HG03103 (cell line): ENCODE measurements at regions not wholly inside any gene's neighbourhood (a gene's known extent, or its start where the extent isn't known, plus 50 kb on each side); places are given as distances from the start of the nearest gene placed in this dataset.

ENCODE experiments used
- ATAC-seq: cut with Tn5 transposase; IDR thresholded peaks from one replicate; pipeline ENCODE4 v1.9.1; 2021; ENCODE audit warnings: low read depth; ENCODE audit not compliant: unreplicated experiment

DNA sequence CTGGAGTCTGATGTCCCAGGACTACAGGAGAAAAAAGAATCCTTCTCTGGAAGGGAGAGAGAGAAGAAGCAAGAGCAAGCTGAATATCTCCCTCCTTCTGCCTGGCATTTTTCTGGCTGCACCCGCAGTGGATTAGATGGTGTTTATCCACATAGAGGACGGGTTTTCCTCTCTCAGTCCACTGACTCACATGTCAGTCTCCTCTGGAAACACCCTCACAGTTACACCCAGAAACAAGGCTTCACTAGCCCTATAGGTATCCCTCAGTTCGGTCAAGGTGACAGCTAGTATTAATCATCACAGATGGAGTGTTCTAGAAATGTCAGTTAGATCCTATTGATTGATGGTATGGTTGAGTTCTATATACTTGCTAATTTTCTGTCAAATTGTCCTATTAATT, 87.9 kb downstream of the RHOU start:
- no peak for ATAC-seq

DNA sequence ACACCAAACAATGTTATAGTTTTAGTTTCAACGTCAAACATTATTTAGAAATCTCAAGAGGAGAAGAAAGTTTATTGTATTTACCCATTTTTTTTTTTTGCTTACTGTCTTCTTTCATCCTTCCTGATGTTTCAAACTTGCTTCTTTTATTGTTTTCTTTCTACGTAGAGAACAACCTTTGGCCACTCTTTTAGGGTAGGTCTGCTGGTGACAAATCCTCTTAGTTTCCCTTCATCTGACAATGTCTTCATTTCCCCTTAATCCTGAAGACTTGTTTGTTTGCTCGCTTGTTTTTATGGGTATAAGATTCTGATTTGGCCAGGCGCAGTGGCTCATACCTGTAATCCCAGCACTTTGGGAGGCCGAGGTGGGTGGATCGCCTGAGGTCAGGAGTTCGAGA, 89.1 kb downstream of the RHOU start:
- ATAC-seq: no peak

DNA sequence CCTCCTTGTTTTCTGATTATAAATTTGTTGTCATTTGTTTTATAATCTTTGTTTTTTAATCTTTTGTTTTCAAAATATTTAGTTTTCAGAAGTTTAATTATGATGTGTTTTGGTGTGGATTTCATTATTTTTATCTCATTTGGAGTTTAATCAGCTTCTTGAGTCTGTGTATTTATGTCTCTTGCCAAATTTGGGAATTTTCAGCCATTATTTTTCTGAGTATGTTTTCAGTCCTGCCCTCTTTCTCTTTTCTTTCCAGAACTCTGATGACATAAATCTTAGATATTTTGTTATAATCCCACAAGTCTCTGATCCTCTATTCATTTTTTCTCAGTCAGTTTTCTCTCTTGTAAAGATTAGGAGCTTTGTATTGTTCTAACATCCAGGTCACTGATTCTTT, 89.8 kb downstream of the RHOU start:
- no peak for ATAC-seq

- no peak for ATAC-seq
Measured at GRCh38 chr1:228825840-228826484, 90.7 kb downstream of the RHOU start.

GRCh38 chr1:228827019-228827418, 91.7 kb downstream of the RHOU start:
- ATAC-seq: no peak

- ATAC-seq: no peak
Measured at GRCh38 chr1:228828151-228828550, 92.9 kb downstream of the RHOU start.

GRCh38 chr1:228830185-228830953, 95.1 kb downstream of the RHOU start:
- no peak for ATAC-seq

GRCh38 chr1:228830954-228831481, 95.7 kb downstream of the RHOU start:
- ATAC-seq: peak; percentile 84

DNA sequence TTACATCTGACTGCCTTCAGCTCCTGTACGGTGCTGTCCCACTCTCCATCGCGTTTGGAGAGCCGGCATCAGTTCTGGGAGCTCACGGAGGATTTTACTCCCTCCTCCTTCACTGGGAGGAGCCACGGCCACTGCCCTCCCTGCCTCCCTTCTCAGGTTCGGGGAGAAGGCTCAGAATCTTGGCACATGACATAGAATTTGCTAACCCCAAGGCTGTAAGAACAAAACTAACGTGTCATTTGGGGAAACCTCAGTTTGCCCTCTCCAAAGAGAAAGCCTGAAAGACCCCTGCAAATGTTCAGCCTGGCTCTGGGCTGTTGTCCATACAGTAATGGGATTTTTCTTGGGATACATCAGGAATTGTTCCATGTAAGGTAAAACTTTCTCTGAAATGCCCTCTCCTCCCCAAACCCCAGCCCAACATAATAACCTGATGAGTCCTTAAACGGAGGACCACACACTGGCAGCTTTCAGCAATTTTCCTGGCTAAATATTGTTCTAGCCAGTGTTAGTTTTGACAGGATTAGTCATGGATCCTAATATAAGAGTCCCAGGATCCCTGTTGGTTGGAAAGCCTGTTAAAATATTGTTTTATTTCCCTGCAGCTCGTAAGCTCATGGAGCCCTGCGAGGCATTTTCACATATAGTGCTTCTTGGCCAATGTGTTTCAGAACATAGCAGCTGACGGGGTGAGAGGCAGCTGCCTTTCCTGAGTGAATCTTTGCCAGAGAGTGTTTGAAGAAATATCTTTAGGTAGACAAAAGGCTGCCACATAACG, 98.8 kb downstream of the RHOU start:
- no peak for ATAC-seq

- no peak for ATAC-seq
Measured at GRCh38 chr1:228835456-228835855, 100.2 kb downstream of the RHOU start.

GRCh38 chr1:228835911-228836310, 100.6 kb downstream of the RHOU start:
- ATAC-seq: no peak

DNA sequence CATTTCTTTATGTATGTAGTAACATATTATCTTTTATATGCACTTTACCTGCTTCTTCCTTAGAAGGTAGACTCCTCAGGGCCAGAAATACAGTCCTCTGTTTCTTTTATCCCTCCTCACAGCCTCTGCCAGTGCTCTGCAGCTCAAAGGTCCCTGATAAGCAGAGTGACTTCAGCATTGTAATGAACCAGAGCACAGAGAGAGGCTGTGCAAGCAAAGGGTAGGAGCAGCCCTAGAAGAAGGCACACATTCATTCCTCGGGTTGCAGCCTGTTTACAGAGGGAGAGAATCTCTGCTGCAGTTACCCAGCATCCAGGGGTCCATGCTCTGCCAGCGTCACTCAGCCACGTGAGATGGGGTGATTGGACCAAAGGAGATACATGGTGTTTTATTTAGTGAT, 101.1 kb downstream of the RHOU start:
- ATAC-seq: no peak

- ATAC-seq: no peak
Measured at GRCh38 chr1:228837032-228837431, 101.8 kb downstream of the RHOU start.

GRCh38 chr1:228837817-228838716, 102.8 kb downstream of the RHOU start:
- no peak for ATAC-seq

- ATAC-seq: no peak
Measured at GRCh38 chr1:228838717-228839500, 103.6 kb downstream of the RHOU start.

- no peak for ATAC-seq
Measured at GRCh38 chr1:228839656-228840055, 104.4 kb downstream of the RHOU start.

DNA sequence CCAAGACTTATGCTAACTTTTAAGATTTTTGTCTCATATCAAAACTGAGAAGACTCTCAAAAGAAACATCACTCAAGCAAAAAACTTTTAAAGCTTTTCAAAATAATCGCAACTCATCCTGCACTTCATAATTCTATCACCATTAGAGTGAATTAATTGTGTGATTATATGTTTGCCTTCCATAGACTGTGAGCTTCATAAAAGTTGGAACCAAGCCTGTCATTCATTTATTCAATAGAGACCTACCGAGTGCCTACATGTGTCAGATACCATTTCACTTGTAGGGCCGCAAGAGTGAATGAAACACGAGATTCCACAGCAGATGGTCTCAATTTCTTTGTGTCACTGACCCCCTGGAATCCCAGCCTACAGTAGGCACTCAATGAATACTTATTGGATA, 106.4 kb downstream of the RHOU start:
- no peak for ATAC-seq

GRCh38 chr1:228842094-228842775, 107.0 kb downstream of the RHOU start:
- no peak for ATAC-seq

- no peak for ATAC-seq
Measured at GRCh38 chr1:228845101-228845500, 109.8 kb downstream of the RHOU start.
